Spleen (tissue), 7 donors: ENCODE measurements at regions not wholly inside any gene's neighbourhood (a gene's known extent, or its start where the extent isn't known, plus 50 kb on each side); places are given as distances from the start of the nearest gene placed in this dataset.

ENCODE experiments used
- CTCF ChIP-seq, 11 experiments: fragments of 200-600 bp in 7 of 11; fragments of 450-650 bp in 4 of 11; sonication (generic) in 4 of 11; IDR thresholded peaks in 8 of 11; conservative IDR thresholded peaks in 3 of 11; 1 replicate in 7 of 11; 2 replicates in 4 of 11; pipeline versions ENCODE4 v1.4.0 to v1.8.0; 2016 to 2021; ENCODE audit warnings: antibody characterized with exemption in 11 of 11, inconsistent platforms in 4 of 11, mild to moderate bottlenecking in 1 of 11
- POLR2A ChIP-seq, 3 donors: fragments of 450-650 bp; IDR thresholded peaks; one replicate each; pipeline ENCODE4 v1.5.1; 2017; ENCODE audit warnings: antibody characterized with exemption in 3 of 3, mild to moderate bottlenecking in 1 of 3
- donor health status: DM: no; HTN: no; CAD: no; lungs with moderate emphysema.
- donor health status: DM: no; HTN: no; CAD: no.
- donor health status: DM: no; HTN: no; CAD: no.

- TF ChIP-seq CTCF (IDR thresholded peaks at IDR 0.05 in 8 of 11, conservative IDR thresholded peaks at IDR 0.05 in 3 of 11), result no peak
- TF ChIP-seq POLR2A (IDR thresholded peaks at IDR 0.05), result no peak
Measured at GRCh38 chr13:26111797-26112196, 60.0 kb upstream of the SHISA2 start.
